Sigmoid colon (tissue), 6 donors: ENCODE measurements at regions not wholly inside any gene's neighbourhood (a gene's known extent, or its start where the extent isn't known, plus 50 kb on each side); places are given as distances from the start of the nearest gene placed in this dataset.

Experiments
- DNase-seq: peaks from one replicate; pipeline ENCODE4 v3.0.0-alpha.2; 2019
- H3K27ac ChIP-seq, 4 donors: fragments of 200-600 bp; sonication (generic); one replicate each; pipeline ENCODE4 v1.5.1; 2016 to 2019; ENCODE audit warnings: mild to moderate bottlenecking in 1 of 4
- H3K27me3 ChIP-seq, 3 donors: fragments of 200-600 bp; sonication (generic); one replicate each; pipeline ENCODE4 v1.5.1; 2019; ENCODE audit warnings: mild to moderate bottlenecking in 1 of 3
- H3K36me3 ChIP-seq, 4 donors: fragments of 200-600 bp; sonication (generic); one replicate each; pipeline ENCODE4 v1.5.1; 2016 to 2019
- H3K4me1 ChIP-seq, 4 donors: fragments of 200-600 bp; sonication (generic); one replicate each; pipeline ENCODE4 v1.5.1; 2017 to 2019
- H3K4me3 ChIP-seq, 4 donors: fragments of 200-600 bp; sonication (generic); one replicate each; pipeline ENCODE4 v1.5.1; 2017 to 2019; ENCODE audit warnings: mild to moderate bottlenecking in 2 of 4, moderate library complexity in 1 of 4
- H3K9me3 ChIP-seq, 4 donors: fragments of 200-600 bp in 3 of 4; sonication (generic) in 3 of 4; one replicate each; pipeline versions ENCODE4 v1.5.1 to v1.6.1; 2013 to 2019
- EP300 ChIP-seq, 4 donors: sonication (generic); formaldehyde crosslinking; IDR thresholded peaks; one replicate each; pipeline ENCODE4 v1.6.1; 2017; ENCODE audit warnings: antibody characterized with exemption in 4 of 4
- POLR2A ChIP-seq, 2 donors: fragments of 450-650 bp; IDR thresholded peaks; one replicate each; pipeline ENCODE4 v1.6.1; 2016; ENCODE audit warnings: antibody characterized with exemption in 2 of 2, mild to moderate bottlenecking in 2 of 2, moderate library complexity in 2 of 2
- POLR2AphosphoS5 ChIP-seq, 4 donors: sonication (generic); formaldehyde crosslinking; IDR thresholded peaks; one replicate each; pipeline ENCODE4 v1.6.1; 2017; ENCODE audit warnings: antibody characterized with exemption in 4 of 4
- WGBS, 2 donors: extraction: QIAGEN DNeasy Blood & Tissue Kit; methylation state at CpG; one replicate each; pipeline ENCODE4 v1.1.7; 2013; 5-methylcytosine and 5-hydroxymethylcytosine counted together
- intact Hi-C: fragments of 100-400 bp; cut with DNase I; formaldehyde crosslinking; loops from one replicate; pipeline ENCODE4 v1.15.1; 2023
- TF ChIP-seq, protein P1 (sequence below), 4 experiments: fragments of 450-650 bp in 3 of 4; fragments of 200-600 bp in 1 of 4; IDR thresholded peaks; one replicate each; pipeline ENCODE4 v1.5.1; 2016 to 2019; ENCODE audit warnings: antibody characterized with exemption in 4 of 4, mild to moderate bottlenecking in 3 of 4, moderate library complexity in 2 of 4
- donor health status: healthy with polysubstance abuse.
- donor health status: healthy.

DNA sequence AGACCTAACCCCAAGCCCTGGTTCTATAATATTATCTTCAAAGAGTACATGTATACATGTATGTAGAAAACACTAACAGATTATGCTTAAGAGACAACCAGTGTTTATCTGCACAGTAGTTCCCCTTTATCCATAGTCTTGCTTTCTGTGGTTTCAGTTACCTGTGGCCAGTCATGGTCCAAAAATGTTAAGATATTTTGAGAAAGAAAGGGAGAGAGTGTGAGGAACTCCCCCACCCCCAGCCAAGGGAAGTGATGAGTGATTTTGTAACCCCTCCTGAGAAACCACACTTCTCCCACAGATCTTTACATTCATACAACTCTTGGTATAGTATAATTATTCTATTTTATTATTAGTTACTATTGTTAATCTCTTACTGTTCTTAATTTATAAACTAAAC lies 77.3 kb upstream of the CNTN1 start:
- no peak overlapping the region for H3K4me3 ChIP-seq

DNA sequence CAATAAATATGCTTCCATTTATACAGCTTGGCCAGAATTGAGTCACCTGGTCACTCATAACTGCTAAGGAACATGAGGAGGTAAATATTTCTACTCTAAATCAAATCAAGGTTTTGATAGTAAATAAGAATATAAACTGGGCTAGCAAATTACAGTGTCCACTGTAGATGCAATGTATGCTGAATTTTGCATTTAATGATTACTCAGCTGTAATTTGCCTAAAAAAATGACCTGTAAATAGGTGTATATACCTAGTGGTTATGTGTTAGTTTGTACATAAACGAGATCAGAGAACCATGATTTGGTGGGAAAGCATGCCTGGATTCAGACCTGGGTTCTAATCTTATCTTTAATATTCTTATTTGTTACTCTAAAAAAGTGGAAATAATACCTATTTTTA lies 76.6 kb upstream of the CNTN1 start:
- TF ChIP-seq POLR2A (IDR thresholded peaks at IDR 0.05): no peak
- intact Hi-C loops: no loop called here
- Histone ChIP-seq H3K4me3 (no peak overlapping the region), H3K4me1 (peaks cover 0 to 9% (median 3%) of the 10 kb centered on the region in 4 donors), H3K27ac (no peak overlapping the region), H3K36me3 (no peaks in the 10 kb centered on the region), H3K27me3 (no peaks in the 10 kb centered on the region), H3K9me3 (no peaks in the 10 kb centered on the region)
- DNase-seq: no peak
- 59 to 60% methylated on average over 1 of the region's 1 CpG for WGBS, 2 donors

More for the DNA sequence above, 77.3 kb upstream of the CNTN1 start:
- intact Hi-C loops: no loop called here
- Histone ChIP-seq H3K9me3 (no peaks in the 10 kb centered on the region), H3K27me3 (no peaks in the 10 kb centered on the region), H3K4me1 (peaks cover 0 to 9% (median 3%) of the 10 kb centered on the region in 4 donors), H3K36me3 (no peaks in the 10 kb centered on the region), H3K27ac (no peak overlapping the region)
- DNase-seq: no peak
- TF ChIP-seq POLR2A (IDR thresholded peaks at IDR 0.05) (no peak), POLR2AphosphoS5 (IDR thresholded peaks at IDR 0.05) (no peak), EP300 (IDR thresholded peaks at IDR 0.05) (no peak)
- TF ChIP-seq, protein P1, sequence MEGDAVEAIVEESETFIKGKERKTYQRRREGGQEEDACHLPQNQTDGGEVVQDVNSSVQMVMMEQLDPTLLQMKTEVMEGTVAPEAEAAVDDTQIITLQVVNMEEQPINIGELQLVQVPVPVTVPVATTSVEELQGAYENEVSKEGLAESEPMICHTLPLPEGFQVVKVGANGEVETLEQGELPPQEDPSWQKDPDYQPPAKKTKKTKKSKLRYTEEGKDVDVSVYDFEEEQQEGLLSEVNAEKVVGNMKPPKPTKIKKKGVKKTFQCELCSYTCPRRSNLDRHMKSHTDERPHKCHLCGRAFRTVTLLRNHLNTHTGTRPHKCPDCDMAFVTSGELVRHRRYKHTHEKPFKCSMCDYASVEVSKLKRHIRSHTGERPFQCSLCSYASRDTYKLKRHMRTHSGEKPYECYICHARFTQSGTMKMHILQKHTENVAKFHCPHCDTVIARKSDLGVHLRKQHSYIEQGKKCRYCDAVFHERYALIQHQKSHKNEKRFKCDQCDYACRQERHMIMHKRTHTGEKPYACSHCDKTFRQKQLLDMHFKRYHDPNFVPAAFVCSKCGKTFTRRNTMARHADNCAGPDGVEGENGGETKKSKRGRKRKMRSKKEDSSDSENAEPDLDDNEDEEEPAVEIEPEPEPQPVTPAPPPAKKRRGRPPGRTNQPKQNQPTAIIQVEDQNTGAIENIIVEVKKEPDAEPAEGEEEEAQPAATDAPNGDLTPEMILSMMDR (IDR thresholded peaks at IDR 0.05): no peak

DNA sequence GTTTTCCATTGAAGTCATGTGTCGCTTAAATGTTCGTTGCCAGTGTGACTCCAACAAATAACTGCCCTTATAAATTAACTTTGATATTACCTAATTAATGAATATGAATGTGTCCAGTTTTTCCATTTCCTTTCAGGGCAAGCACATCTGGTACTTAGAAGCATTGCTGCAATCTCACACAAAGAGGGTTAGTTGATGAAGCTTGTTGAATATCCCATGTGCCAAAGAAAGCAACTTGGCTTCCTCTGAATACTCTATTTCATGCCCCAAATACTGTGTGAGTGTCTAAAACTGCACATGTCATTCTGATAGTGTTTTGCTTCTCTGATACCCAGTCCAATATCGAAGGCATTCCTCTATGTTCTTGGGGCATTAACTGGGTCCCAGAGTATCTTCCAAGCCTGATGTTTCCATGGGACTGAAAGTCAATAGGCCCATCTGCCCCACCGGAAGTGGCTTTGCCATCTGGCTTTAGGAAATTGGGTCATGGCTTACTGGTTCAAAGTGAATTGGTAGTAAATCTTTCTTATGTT lies 75.8 kb upstream of the CNTN1 start:
- no peak for TF ChIP-seq POLR2A (IDR thresholded peaks at IDR 0.05)
- TF ChIP-seq, protein P1 (IDR thresholded peaks at IDR 0.05): no peak
- TF ChIP-seq EP300 (IDR thresholded peaks at IDR 0.05): no peak
- TF ChIP-seq POLR2AphosphoS5 (IDR thresholded peaks at IDR 0.05): no peak
- intact Hi-C loops: no loop called here
- whole genome bisulfite sequencing, 2 donors: 83 to 85% methylated on average over 4 of the region's 4 CpGs

DNA sequence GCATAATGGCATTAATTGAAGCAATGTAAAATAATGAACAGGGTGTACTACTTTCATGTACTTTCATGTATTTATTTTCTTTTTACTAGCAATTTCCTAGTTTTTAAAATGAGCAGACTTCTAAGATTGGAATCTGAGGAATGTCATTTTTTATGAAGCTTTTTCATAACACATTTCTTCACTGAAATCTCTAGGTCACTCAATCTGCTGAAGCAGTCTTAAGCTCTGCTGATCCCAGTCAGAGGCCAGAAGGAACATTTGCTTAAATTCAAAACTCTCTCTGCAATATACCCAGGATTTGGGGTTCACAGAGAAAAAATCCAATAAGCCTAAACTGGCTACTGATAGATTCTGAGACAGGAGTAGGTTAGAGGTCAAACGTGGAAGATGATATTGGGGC lies 73.6 kb upstream of the CNTN1 start:
- no peak for TF ChIP-seq EP300 (IDR thresholded peaks at IDR 0.05)
- no peak for TF ChIP-seq POLR2A (IDR thresholded peaks at IDR 0.05)
- TF ChIP-seq POLR2AphosphoS5 (IDR thresholded peaks at IDR 0.05): no peak
- TF ChIP-seq, protein P1 (IDR thresholded peaks at IDR 0.05): no peak
- Histone ChIP-seq H3K36me3 (no peaks in the 10 kb centered on the region), H3K9me3 (no peaks in the 10 kb centered on the region), H3K4me1 (peaks cover 0 to 9% (median 3%) of the 10 kb centered on the region in 4 donors), H3K4me3 (no peak overlapping the region), H3K27ac (no peak overlapping the region), H3K27me3 (no peaks in the 10 kb centered on the region)
- intact Hi-C loops: no loop called here
- DNase-seq: no peak
- 66 to 94% methylated on average over 1 of the region's 1 CpG for WGBS, 2 donors

More for the DNA sequence above, 75.8 kb upstream of the CNTN1 start:
- no peaks in the 10 kb centered on the region for H3K27me3 ChIP-seq
- peaks cover 0 to 9% (median 3%) of the 10 kb centered on the region in 4 donors for H3K4me1 ChIP-seq
- DNase-seq: no peak
- no peak overlapping the region for H3K27ac ChIP-seq
- H3K4me3 ChIP-seq: no peak overlapping the region
- no peaks in the 10 kb centered on the region for H3K9me3 ChIP-seq
- no peaks in the 10 kb centered on the region for H3K36me3 ChIP-seq

DNA sequence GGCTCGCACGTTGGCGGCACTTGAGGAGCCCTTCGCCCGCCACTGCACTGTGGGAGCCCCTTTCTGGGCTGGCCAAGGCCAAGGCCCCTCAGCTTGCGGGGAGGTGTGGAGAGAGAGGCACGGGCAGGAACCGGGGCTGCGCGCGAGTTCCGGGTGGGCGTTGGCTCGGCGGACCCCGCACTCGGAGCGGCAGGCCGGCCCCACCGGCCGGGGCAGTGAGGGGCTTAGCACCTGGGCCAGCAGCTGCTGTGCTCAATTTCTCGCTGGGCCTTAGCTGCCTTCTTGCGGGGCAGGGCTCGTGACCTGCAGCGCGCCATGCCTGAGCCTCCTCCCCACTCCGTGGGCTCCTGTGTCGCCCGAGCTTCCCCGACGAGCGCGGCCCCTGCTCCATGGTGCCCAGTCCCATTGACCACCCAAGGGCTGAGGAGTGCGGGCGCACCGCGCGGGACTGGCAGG lies 71.6 kb upstream of the CNTN1 start:
- Histone ChIP-seq H3K4me1 (peaks cover 0 to 8% (median 3%) of the 10 kb centered on the region in 4 donors), H3K9me3 (no peaks in the 10 kb centered on the region), H3K27me3 (no peaks in the 10 kb centered on the region), H3K27ac (no peak overlapping the region), H3K4me3 (no peak overlapping the region), H3K36me3 (no peaks in the 10 kb centered on the region)
- TF ChIP-seq EP300 (IDR thresholded peaks at IDR 0.05): no peak
- no peak for TF ChIP-seq POLR2A (IDR thresholded peaks at IDR 0.05)
- TF ChIP-seq, protein P1 (IDR thresholded peaks at IDR 0.05): no peak
- TF ChIP-seq POLR2AphosphoS5 (IDR thresholded peaks at IDR 0.05): no peak
- DNase-seq: no peak
- 95 to 96% methylated on average over 38 of the region's 38 CpGs for WGBS, 2 donors
- intact Hi-C loops: no loop called here
